GM19455 (cell line): ENCODE measurements at regions not wholly inside any gene's neighbourhood (a gene's known extent, or its start where the extent isn't known, plus 50 kb on each side); places are given as distances from the start of the nearest gene placed in this dataset.

Experiments
- ATAC-seq: cut with Tn5 transposase; IDR thresholded peaks from one replicate; pipeline ENCODE4 v1.9.1; 2021; ENCODE audit not compliant: unreplicated experiment

- ATAC-seq: peak; percentile 59
These were observed 51.5 kb upstream of the LRRC32 start for GRCh38 chr11:76721755-76722677.

- no peak for ATAC-seq
These were observed 52.6 kb upstream of the LRRC32 start for GRCh38 chr11:76723142-76723541.

DNA sequence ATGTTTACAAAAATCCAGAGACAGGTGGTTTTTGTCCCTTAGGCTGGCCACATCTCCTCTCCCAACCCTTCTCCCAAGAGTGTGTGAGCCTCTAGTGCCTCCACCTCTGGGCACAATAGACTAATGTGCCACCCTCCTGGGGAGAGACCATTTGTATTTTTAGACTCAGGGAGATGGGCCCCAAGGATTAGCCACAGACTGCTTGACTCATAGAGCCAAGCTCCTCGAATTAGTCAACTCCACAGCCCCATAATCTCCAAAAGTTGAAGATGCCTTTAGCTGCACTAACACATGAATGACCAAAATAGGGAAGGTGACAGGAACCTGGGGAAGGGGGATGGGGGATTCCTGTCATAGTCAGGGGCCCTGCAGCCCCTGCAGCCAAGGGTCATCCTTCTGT is 53.0 kb upstream of the LRRC32 start:
- ATAC-seq: no peak

GRCh38 chr11:76724171-76724768 is 53.7 kb upstream of the LRRC32 start:
- ATAC-seq: no peak

- no peak for ATAC-seq
These were observed 54.9 kb upstream of the TSKU start for GRCh38 chr11:76728227-76728626.

- no peak for ATAC-seq
These were observed 54.4 kb upstream of the TSKU start for GRCh38 chr11:76728778-76729177.

DNA sequence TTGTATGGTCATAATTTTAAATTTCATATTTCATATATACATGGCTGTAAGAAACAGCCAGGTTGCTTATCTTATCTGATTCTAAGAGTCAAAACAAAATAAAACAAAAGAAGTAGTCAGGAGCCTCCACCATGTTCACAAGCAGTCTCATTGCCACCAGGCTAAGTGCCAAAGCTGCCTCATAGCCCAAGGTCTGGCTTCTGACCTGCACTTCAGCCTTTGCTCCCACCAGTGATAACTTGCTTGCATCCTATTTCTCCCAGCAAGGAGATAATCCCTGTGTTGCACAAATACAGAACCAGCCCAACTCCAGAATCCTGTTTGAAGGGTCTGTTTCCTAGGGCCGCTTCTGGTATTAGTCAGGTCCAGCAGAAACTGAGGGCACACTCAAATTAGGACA is 53.9 kb upstream of the TSKU start:
- ATAC-seq: no peak

DNA sequence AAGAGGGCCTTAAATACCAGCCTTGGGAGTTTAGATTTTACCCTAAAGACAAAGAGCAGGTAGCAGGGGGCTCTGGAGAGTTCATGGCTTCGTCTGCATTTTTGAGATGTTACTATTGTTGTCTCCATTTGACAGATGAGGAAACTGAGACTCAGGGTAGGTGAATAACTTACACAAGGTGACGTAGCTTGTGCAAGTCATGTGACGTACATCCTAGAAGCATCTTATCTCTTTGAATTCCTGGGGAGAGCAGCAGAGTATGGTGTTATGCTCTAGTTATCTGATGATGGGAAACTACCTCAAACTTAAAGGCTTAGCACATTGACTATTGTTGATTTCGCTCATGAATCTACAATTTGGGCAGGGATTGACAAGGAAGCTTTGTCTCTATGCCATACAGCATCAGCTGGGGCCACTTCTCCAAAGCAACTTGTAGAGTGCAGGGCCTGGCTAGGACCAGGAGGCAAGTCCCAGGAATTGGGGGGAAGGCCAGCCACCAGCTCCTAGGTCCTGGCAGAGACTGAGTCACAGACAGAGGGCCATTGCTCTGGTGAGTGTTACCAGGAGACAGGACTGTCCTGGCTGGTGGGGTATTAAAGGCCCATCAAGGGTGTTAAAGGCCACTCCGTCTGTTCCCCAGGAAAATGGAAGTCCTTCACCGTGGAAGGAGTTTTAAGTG is 52.1 kb upstream of the TSKU start:
- no peak for ATAC-seq

DNA sequence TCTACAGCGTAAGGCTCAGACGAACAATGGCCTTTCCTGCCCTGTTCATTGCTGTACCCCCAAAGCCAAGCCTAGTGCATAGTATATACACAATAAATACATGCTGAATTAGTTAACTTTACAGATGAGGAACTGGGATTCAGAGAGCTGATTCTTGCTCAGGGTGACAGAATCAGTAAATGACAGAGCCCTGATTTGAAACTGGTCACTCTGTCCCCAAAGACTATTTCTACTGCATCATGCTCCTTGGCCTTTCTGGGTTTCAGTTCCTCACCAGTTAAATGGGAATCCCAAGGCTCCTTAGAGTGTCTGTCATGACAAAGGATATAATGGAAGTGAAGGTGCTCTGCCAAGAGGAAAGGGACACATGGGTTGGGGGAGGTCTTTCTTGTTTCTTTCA is 50.5 kb upstream of the TSKU start:
- no peak for ATAC-seq
